Activated naive CD4-positive, alpha-beta T cell treated with anti-CD3 and anti-CD28 coated beads, Interleukin-2, amount 50 U/mL, for 72 hours (primary cell): ENCODE measurements at regions not wholly inside any gene's neighbourhood (a gene's known extent, or its start where the extent isn't known, plus 50 kb on each side); places are given as distances from the start of the nearest gene placed in this dataset.

ENCODE experiments used
- ATAC-seq, 2 donors: fragments of 150-1000 bp; cut with Tn5 transposase; 2 replicates each; pipeline ENCODE4 v1.10.0; 2021; ENCODE audit warnings: mild to moderate bottlenecking in 2 of 2, moderate library complexity in 2 of 2
- DNase-seq, 2 donors: peaks; one replicate each; pipeline ENCODE4 v3.0.0; 2021 to 2022; ENCODE audit warnings: low spot score in 2 of 2
- H3K27ac Mint-ChIP-seq, 2 donors: one replicate each; pipeline ENCODE4 v1.8.0; 2022; ENCODE audit warnings: mild to moderate bottlenecking in 2 of 2, mixed read lengths in 2 of 2
- H3K36me3 Mint-ChIP-seq, 2 donors: one replicate each; pipeline ENCODE4 v1.8.0; 2022; ENCODE audit warnings: mixed read lengths in 2 of 2
- H3K9me3 Mint-ChIP-seq, 2 donors: one replicate each; pipeline ENCODE4 v1.8.0; 2022; ENCODE audit warnings: mixed read lengths in 2 of 2

- Mint-ChIP-seq H3K36me3 (no peaks in the 10 kb centered on the region), H3K27ac (no peak overlapping the region), H3K9me3 (peaks cover 0 to 4% of the 10 kb centered on the region in 2 donors)
- DNase-seq: no peak
- no peak for ATAC-seq
Measured at GRCh38 chr12:38961683-38962082, 56.3 kb upstream of the CPNE8 start.

GRCh38 chr12:38961012-38961411 is 55.6 kb upstream of the CPNE8 start:
- no peak for ATAC-seq
- Mint-ChIP-seq H3K9me3 (peaks cover 0 to 4% of the 10 kb centered on the region in 2 donors), H3K36me3 (no peaks in the 10 kb centered on the region), H3K27ac (no peak overlapping the region)
- DNase-seq: no peak

DNA sequence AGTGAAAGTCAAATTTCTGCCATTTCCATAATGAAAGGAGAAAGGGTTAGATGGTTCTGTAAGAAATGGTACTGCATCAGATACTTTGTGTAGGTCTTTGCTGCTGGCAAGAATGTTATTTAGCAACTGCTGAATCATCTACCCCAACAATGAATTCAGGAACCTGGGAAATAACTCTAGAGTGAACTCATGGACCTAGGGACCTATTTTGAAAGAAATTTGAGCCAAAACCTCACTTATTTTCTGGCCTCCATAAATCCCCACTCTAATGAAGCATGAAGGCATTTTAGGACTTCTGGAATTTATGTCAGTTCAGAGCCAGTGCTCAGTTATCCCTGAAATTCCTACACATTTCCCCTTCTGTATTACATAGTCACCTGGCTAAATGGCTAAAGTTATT is 50.9 kb upstream of the CPNE8 start:
- Mint-ChIP-seq H3K9me3 (no peaks in the 10 kb centered on the region), H3K36me3 (no peaks in the 10 kb centered on the region), H3K27ac (no peak overlapping the region)
- no peak for DNase-seq
- no peak for ATAC-seq
